Breast epithelium (tissue), 3 donors: ENCODE measurements at regions not wholly inside any gene's neighbourhood (a gene's known extent, or its start where the extent isn't known, plus 50 kb on each side); places are given as distances from the start of the nearest gene placed in this dataset.

Experiments
- POLR2A ChIP-seq: fragments of 450-650 bp; IDR thresholded peaks from one replicate; pipeline ENCODE4 v1.6.1; 2016; ENCODE audit warnings: antibody characterized with exemption, mild to moderate bottlenecking, moderate library complexity
- POLR2AphosphoS5 ChIP-seq, 3 donors: sonication (generic); formaldehyde crosslinking; IDR thresholded peaks; one replicate each; pipeline ENCODE4 v1.6.1; 2017; ENCODE audit warnings: antibody characterized with exemption in 3 of 3

- no peak for TF ChIP-seq POLR2A
- no peak for TF ChIP-seq POLR2AphosphoS5 (IDR thresholded peaks at IDR 0.05)
Measured at GRCh38 chr3:157844216-157844615, 262.0 kb downstream of the SHOX2 start.
